OCI-LY1 (cell line): ENCODE measurements at regions not wholly inside any gene's neighbourhood (a gene's known extent, or its start where the extent isn't known, plus 50 kb on each side); places are given as distances from the start of the nearest gene placed in this dataset.

ENCODE experiments used
- H2AFZ ChIP-seq: fragments of 200-600 bp; sonication (generic), shearing (Covaris generic); 2 replicates; pipeline ENCODE4 v1.6.0; 2014; ENCODE audit warnings: antibody characterized with exemption, mild to moderate bottlenecking, low read length
- H3F3A ChIP-seq: fragments of 200-600 bp; sonication (generic), shearing (Covaris generic); 2 replicates; pipeline ENCODE4 v1.6.0; 2014; ENCODE audit warnings: mild to moderate bottlenecking, antibody characterized with exemption, low read length, moderate library complexity; ENCODE audit not compliant: insufficient read depth
- H3K27ac ChIP-seq: fragments of 200-600 bp; sonication (generic); 2 replicates; pipeline ENCODE4 v1.5.1; 2014; ENCODE audit warnings: low read length, mixed run types, mild to moderate bottlenecking, low read depth; ENCODE audit not compliant: poor library complexity, severe bottlenecking
- H3K27me3 ChIP-seq: fragments of 200-600 bp; sonication (generic); 2 replicates; pipeline ENCODE4 v1.6.0; 2014; ENCODE audit warnings: antibody characterized with exemption, mild to moderate bottlenecking, low read length, moderate library complexity; ENCODE audit not compliant: insufficient read depth
- H3K36me3 ChIP-seq: fragments of 200-600 bp; sonication (generic); 2 replicates; pipeline ENCODE4 v1.6.1; 2014; ENCODE audit warnings: mild to moderate bottlenecking, antibody characterized with exemption, low read length, moderate library complexity, mixed read lengths; ENCODE audit not compliant: insufficient read depth
- H3K4me1 ChIP-seq: fragments of 200-600 bp; sonication (generic); 2 replicates; pipeline ENCODE4 v1.5.1; 2014; ENCODE audit warnings: mild to moderate bottlenecking, low read length, moderate library complexity; ENCODE audit not compliant: insufficient read depth, severe bottlenecking
- H3K4me2 ChIP-seq: fragments of 200-600 bp; sonication (generic), shearing (Covaris generic); 2 replicates; pipeline ENCODE4 v1.6.1; 2014; ENCODE audit warnings: low read length
- H3K4me3 ChIP-seq: fragments of 200-600 bp; sonication (generic); 2 replicates; pipeline ENCODE4 v1.5.1; 2014; ENCODE audit warnings: low read length, low read depth, mild to moderate bottlenecking, mixed read lengths; ENCODE audit not compliant: poor library complexity, severe bottlenecking
- H3K79me2 ChIP-seq: fragments of 200-600 bp; shearing (Covaris generic); 2 replicates; pipeline ENCODE4 v1.6.1; 2016; ENCODE audit warnings: mixed run types, low read length, mixed read lengths; ENCODE audit not compliant: insufficient read depth
- H3K9ac ChIP-seq: fragments of 200-600 bp; sonication (generic), shearing (Covaris generic); 2 replicates; pipeline ENCODE4 v1.6.1; 2014; ENCODE audit warnings: mild to moderate bottlenecking, low read length, mixed read lengths
- H3K9me2 ChIP-seq: fragments of 200-600 bp; sonication (generic), shearing (Covaris generic); 2 replicates; pipeline ENCODE4 v1.6.1; 2014; ENCODE audit warnings: low read depth, mild to moderate bottlenecking, low read length, mixed read lengths
- H3K9me3 ChIP-seq: fragments of 200-600 bp; shearing (Covaris generic); 2 replicates; pipeline ENCODE4 v1.6.1; 2014; ENCODE audit warnings: low read length, mixed read lengths
- H4K20me1 ChIP-seq: fragments of 200-600 bp; sonication (generic), shearing (Covaris generic); 2 replicates; pipeline ENCODE4 v1.6.0; 2016; ENCODE audit warnings: mild to moderate bottlenecking, low read length; ENCODE audit not compliant: insufficient read depth
- EZH2 ChIP-seq: fragments of 200-600 bp; sonication (generic), shearing (Covaris generic); IDR thresholded peaks from 2 replicates; pipeline ENCODE4 v1.8.0; 2017; ENCODE audit warnings: borderline replicate concordance, mixed run types, mild to moderate bottlenecking, antibody characterized with exemption, low read length, moderate library complexity, mixed read lengths
- TF ChIP-seq, protein P1 (sequence below): fragments of 200-600 bp; sonication (generic), shearing (Covaris generic); IDR thresholded peaks from 2 replicates; pipeline ENCODE4 v1.5.1; 2017; ENCODE audit warnings: mild to moderate bottlenecking, antibody characterized with exemption, low read length, moderate library complexity, mixed read lengths

GRCh38 chr6:153325661-153326060 is 194.6 kb upstream of the RGS17 start:
- Histone ChIP-seq H3K79me2 (no peaks in the 10 kb centered on the region), H3K4me3 (no peak overlapping the region), H3K4me2 (no peak overlapping the region), H2AFZ (no peak overlapping the region), H3K9ac (no peak overlapping the region), H3K9me3 (no peaks in the 10 kb centered on the region), H3K9me2 (no peaks in the 10 kb centered on the region), H3F3A (no peaks in the 10 kb centered on the region), H3K27me3 (no peaks in the 10 kb centered on the region), H3K4me1 (no peaks in the 10 kb centered on the region), H3K27ac (no peak overlapping the region), H3K36me3 (no peaks in the 10 kb centered on the region), H4K20me1 (no peaks in the 10 kb centered on the region)
- no peak for TF ChIP-seq EZH2
- TF ChIP-seq, protein P1, sequence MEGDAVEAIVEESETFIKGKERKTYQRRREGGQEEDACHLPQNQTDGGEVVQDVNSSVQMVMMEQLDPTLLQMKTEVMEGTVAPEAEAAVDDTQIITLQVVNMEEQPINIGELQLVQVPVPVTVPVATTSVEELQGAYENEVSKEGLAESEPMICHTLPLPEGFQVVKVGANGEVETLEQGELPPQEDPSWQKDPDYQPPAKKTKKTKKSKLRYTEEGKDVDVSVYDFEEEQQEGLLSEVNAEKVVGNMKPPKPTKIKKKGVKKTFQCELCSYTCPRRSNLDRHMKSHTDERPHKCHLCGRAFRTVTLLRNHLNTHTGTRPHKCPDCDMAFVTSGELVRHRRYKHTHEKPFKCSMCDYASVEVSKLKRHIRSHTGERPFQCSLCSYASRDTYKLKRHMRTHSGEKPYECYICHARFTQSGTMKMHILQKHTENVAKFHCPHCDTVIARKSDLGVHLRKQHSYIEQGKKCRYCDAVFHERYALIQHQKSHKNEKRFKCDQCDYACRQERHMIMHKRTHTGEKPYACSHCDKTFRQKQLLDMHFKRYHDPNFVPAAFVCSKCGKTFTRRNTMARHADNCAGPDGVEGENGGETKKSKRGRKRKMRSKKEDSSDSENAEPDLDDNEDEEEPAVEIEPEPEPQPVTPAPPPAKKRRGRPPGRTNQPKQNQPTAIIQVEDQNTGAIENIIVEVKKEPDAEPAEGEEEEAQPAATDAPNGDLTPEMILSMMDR = no peak

DNA sequence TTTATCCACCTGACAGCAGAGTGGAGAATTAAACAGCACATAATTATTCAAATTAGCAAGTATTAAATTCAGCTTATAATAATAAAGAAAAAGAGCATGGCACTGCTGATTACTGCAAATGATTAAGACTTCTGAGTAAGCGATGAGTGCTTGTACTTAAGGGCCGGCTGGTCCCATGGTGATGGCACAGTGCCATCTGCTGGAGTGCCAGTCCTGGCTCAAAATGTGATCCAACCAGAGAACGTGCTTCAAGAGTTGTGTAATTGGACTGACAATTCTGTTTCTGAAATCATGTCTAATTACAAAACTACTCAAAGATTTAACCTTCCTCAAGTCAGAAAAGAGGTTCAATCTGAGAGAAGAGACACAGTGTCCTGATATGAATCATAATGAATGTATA is 181.6 kb upstream of the RGS17 start:
- H3K9me2 ChIP-seq = no peaks in the 10 kb centered on the region
- no peaks in the 10 kb centered on the region for H4K20me1 ChIP-seq
- H3K4me1 ChIP-seq = no peaks in the 10 kb centered on the region
- H3K27me3 ChIP-seq = no peaks in the 10 kb centered on the region
- no peaks in the 10 kb centered on the region for H3F3A ChIP-seq
- H3K9ac ChIP-seq = no peak overlapping the region
- no peak for TF ChIP-seq EZH2
- TF ChIP-seq, protein P1 = peak; percentile 76
- no peaks in the 10 kb centered on the region for H3K79me2 ChIP-seq
- H2AFZ ChIP-seq = no peak overlapping the region
- no peak overlapping the region for H3K4me2 ChIP-seq
- no peaks in the 10 kb centered on the region for H3K36me3 ChIP-seq
- H3K27ac ChIP-seq = no peak overlapping the region
- no peaks in the 10 kb centered on the region for H3K9me3 ChIP-seq
- H3K4me3 ChIP-seq = no peak overlapping the region

DNA sequence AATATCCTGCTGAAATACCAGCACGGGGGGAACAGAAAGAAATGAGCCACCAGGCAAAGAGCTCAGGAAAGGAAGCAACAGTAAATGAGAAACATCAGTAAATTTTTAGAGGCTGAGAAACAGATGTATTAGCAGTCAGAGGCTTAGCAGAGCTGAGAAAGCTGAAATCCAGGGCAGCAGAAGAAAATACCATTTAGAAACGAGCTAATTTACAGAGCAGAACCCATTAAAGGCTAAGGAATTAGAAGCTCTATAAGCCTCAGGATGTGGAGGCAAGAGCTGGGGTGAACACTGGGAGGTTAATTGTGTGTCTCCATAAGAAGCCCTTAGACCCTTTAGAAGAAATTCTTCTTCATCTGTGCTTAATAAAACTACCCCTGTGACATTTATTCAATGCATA is 178.6 kb upstream of the RGS17 start:
- no peak overlapping the region for H3K27ac ChIP-seq
- no peak overlapping the region for H2AFZ ChIP-seq

More for the DNA sequence above, 178.6 kb upstream of the RGS17 start:
- no peaks in the 10 kb centered on the region for H4K20me1 ChIP-seq
- H3K4me3 ChIP-seq = no peak overlapping the region
- H3F3A ChIP-seq = no peaks in the 10 kb centered on the region
- H3K9ac ChIP-seq = no peak overlapping the region
- no peaks in the 10 kb centered on the region for H3K4me1 ChIP-seq
- no peaks in the 10 kb centered on the region for H3K79me2 ChIP-seq
- TF ChIP-seq, protein P1 = no peak
- H3K9me3 ChIP-seq = no peaks in the 10 kb centered on the region
- no peaks in the 10 kb centered on the region for H3K27me3 ChIP-seq
- no peaks in the 10 kb centered on the region for H3K9me2 ChIP-seq
- H3K36me3 ChIP-seq = no peaks in the 10 kb centered on the region
- H3K4me2 ChIP-seq = no peak overlapping the region
